CD1c-positive myeloid dendritic cell (primary cell): ENCODE measurements at regions not wholly inside any gene's neighbourhood (a gene's known extent, or its start where the extent isn't known, plus 50 kb on each side); places are given as distances from the start of the nearest gene placed in this dataset.

ENCODE experiments used
- DNase-seq: peaks from one replicate; pipeline ENCODE4 v3.0.0-alpha.2; 2016; ENCODE audit errors: extremely low spot score

DNA sequence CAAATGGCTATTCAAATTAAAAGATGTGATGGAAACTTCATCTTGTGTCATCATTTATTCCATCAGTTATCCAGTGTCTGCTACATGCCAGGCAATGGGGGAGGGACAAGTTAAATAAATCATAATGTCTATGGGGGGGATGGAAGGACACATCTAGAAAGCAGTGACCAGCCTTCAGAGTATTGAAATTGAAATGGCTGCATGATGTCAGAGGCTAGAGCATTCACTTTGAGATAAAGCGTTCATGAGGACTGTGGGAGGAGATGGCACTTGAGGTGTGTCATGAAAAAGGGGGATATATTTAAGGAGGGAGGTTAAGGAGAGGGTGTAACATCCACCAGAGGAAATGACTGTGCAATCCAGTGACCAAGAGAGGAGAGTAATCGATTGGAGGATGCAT is 50.6 kb downstream of the SLIT2 start:
- no peak for DNase-seq

DNA sequence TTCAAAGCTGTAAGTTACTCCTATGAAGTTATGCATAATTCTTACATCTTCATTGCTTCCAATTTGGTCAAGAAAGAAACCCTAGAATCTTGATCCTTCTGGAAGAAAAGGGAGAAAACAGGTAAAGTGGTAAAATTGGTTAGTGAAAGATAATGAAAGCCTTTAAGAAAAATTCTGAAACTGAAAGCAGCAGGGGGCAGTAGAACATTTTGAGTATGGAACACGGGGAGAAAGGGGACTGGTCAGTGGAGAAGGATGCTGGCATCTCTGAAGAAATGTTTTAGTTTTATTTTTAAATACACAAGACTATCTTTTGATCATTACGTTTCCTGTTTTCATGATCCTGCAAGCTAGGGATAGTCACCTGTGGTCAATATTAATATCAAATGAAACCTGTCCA is 54.3 kb downstream of the SLIT2 start:
- DNase-seq: no peak

DNA sequence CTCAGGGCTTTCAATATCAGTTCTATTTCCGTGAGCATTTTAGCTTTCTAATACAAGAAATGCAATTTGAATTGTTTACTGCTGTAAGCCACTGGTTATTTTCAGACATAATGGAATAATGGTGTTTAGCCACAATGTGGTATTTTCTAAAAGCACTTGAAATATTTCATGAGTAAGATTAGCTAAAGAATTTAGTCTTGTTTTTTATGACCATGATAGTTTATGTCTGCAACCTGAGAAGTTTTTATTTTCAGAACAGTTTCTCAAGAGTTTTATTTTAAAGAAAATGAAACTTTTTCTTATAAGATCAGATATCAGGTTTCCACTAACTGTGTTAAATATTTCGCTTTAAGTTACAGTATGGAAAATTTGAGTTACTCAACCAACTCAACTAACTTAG is 60.2 kb downstream of the SLIT2 start:
- DNase-seq: no peak

DNA sequence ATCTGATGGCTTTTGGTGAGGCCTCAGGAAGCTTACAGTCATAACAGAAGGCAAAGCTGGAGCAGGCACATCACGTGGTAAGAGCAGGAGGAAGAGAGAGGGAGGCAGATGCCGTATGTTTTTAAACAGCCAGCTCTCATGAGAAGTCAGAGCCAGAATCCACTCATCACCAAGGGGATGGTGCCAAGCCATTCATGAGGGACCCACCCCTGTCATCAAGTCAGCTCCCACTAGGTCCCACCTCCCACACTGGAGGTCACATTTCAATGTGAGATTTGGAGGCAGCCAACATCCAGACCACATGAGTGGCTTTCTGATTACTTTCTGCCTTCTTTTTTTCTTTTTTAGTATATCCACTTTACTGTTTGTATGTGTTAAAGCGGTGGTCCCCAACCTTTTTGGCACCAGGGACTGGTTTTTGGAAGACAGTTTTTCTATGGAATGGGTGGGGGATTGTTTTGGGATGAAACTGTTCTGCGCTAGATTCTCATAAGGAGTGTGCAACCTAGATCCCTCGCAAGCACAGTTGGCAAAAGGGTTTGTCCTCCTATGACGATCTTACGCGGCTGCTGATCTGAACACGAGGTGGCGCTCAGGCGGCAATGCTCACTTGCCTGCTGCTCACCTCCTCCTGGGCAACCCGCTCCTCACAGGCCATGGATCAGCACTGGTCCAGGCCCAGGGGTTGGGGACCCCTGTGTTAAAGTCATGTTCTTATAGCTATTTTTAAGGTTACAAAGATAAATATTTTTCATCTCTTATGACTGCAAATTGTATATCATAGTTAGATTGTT is 61.7 kb downstream of the SLIT2 start:
- no peak for DNase-seq

DNA sequence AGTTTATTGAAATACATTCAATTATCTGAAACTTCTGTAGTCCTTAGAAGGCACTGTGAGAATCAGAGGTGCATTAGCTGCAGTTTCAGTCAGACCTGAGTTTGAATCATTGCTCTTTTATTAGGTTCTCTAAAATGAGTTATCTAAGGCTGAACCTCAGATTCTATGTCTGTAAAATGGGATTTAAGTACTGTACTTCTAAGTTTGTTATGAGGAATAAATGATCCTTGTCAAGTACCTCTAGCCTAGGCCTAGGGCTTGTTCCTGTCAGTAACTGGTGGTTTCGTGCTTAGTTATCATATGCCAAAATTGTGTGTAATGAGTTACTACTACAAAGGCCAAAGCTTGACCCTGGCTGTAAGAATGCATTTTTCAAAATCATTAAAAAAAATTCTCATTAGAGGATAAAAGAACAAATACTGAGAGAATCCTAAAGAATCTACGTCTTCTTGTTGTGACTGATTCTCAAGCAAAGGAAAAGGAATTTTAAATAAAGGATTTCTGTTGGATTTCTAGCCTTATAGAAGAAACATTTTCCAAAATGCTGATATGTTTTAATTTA is 65.8 kb downstream of the SLIT2 start:
- no peak for DNase-seq

DNA sequence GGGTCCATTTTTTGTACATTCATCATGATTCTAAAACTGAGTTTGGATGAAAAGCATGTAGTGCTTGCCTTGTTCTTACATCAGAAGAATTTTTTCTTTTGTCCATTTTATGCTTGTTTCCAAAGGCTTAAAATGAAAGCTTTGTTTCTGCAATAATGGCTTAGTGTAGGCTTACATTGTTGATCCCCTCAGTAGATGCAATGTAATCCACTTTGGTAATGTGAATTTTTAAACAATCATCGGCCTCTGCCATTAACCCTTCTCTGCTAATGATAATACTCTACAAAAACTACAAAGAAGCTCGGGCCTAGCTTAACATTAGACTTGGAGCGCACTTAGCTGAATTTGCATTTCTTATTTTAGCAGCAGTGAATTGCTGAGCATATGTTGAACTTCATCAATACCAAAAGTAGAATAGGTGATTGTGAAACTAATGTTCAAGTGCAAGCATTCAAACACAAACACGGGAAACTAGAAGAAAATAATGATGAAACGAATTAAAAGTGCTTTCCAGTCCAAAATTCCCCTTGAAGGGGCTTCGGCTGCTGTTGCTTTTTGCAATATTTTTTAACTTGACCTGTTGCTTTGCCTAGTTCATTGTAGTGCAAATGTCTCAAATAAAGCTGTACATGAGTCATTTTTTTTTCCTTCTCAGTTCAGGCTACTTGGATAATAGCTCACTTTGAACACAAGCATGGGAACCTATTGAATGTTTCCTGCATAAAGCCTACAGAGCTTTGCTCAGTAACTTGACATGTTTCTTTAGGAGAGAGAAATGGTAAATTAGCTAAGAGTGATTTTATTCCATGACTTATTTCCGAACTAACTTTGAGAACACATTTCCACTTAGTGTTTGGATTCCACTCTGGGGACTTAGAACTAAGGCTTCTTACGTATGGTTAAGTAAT is 66.5 kb downstream of the SLIT2 start:
- DNase-seq: no peak

DNA sequence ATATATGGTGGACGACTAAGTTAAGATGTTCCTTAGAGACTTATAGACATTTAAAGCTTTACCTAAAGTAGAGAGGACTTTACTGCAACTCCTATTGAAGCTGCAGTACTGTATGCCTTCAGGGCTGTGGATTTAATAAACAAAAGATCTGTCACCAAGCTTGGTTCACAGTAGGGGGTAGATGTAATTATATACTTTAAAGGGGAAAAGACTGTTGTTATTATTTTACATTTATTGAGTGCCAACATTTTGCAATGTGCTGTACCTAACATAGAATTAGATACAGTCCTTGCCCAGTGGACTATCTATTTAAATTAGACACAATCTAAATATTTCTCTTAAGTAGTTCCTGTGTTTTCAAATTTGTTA is 67.2 kb downstream of the SLIT2 start:
- DNase-seq: no peak

DNA sequence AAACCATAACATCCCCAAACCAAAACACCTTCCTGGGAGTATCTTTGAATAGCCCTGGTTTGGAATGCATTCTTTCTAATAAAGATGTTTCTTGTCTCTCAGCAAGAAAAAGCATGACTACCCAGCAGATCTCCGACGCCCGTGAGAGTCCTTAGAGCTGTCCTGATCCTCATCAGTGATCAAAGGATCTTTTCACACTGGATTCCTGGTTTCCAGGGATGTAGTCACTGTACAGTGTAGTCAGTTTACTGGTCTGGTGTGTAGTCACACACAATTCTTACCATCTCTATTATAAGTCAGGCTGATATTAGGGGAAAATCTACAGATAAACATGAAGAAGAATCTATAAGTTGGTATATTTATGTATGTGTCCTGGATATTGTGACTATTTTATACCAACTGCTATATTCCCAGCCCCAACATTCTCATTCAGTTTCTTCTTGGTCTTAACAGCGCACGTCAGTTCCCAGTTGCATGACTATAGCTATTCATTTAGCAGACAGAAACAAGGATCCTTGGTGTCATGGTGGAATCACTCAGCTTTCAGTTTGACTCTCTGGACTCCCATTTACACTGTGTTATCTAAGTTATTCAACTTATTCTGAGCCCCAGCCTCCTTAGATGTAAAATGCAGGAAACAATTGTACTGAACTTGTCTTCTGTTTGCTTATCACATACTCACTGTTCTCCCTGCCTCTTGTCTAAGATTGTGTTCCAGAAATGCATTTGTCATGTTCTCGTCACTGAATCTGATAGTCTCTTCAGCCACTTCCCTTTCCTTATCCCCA is 68.3 kb downstream of the SLIT2 start:
- DNase-seq: no peak

DNA sequence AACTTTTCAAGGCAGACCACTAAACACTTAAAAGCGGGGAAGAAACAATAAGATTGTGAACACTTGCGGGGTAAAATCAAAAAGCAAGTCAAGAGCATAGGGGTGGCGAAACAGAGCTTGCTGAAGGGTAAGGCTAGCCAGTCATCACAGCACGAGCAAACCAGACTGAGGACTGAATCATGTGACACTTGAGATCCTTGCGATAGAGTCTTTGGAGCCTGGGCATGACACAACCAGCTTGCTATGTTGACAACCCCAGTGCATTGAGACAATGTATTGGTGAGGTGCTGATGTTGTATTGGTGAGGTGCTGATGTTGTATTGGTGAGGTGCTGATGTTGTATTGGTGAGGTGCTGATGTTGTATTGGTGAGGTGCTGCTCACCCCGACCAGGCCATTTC is 72.3 kb downstream of the SLIT2 start:
- DNase-seq: no peak

DNA sequence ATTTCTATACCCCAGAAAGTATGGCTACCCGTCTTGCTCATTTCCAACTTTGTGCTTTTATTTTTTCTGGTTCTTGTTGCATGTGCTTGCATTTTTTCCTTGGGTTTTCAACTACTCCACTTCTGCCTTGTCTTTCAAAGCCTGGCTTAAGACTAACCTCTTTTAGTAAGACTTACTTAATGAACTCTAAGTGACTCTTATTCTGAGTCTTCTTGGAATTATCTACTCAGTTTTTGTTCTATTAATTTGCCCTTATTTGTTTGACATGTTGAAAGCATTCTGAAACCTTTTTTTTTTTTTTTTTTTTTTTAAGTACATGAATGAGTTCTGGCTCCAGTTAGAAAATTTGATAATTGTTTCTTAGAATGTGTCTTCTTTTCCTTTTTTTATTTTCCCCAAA is 74.8 kb downstream of the SLIT2 start:
- DNase-seq: no peak

DNA sequence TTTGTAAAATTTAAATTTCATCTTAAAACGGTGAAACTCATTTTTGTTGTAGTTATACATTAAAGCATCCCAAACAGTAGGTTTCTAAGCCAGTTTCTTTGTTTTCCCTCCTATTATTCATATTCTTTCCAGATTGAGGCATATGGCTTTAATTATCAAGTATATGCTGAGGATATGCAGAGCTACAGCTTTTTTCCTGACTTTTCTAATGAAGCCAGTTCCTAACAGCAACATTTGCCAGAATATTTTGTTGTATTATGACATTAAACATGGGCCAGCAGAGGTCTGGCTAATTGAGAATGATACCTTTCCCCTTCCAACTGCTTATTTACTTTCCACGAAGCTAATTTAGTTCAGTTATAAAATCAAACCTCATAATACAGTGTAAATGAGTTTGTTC is 75.3 kb downstream of the SLIT2 start:
- no peak for DNase-seq

DNA sequence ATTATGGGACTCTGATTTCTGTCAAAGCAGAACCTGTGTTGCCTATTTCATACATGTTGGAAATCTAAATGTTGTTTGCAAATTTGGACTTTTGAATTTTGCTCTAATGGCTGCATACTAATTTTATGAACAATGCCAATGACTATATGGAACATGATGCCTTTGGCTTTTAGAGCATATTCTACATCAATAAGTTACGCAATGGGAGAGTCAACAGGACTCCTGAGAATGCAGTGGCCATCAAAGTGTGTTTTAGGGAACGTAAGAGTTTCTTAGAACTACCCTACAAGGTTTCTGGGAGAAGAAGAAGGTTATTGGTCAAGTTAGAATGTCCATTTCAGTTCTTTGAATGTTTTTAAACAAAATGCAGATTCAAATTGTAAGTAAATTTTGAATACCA is 76.1 kb downstream of the SLIT2 start:
- DNase-seq: no peak

DNA sequence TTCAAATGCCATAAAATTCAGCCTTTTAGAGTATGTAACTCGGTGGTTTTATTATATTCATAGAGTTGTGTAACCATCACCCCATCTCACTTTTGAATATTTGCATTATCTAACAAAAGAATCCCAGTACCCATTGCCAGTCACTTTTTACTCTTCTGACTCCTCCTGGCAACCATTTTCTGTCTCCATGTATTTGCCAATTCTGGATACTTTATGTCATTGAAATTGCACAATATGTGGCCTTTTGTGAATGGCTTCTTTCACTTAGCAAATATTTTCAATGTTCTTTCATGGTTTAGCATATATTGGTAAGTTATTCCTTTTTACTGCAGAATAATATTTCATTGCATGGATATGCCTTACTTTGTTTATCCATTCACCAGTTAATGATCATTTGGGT is 79.9 kb downstream of the SLIT2 start:
- DNase-seq: no peak

DNA sequence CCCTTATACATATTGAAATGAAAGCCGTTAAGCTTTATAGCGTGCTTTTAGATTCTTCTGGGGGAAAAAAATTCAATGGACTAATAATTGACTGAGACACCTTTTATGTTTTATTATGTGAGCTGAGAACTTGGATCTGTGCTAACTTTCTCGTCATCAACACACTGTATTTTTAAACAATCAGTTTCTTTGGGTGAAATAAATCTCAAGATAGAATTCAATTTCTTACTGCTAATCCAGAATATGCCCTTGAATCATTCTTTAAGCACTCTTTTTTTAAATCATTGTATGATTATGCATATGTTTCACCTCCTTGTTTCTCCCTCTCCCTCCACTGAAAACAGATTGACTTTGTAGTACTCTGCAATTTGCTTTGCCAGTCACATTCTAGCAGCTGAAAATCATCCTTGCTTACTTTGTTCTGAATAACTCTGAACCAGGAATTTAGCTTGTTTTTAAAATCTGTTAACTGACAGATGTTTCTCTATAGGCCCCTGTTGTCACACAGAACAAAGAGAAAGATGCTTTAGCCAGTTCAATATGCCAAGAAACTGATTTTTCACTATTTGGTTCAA is 81.5 kb downstream of the SLIT2 start:
- no peak for DNase-seq

DNA sequence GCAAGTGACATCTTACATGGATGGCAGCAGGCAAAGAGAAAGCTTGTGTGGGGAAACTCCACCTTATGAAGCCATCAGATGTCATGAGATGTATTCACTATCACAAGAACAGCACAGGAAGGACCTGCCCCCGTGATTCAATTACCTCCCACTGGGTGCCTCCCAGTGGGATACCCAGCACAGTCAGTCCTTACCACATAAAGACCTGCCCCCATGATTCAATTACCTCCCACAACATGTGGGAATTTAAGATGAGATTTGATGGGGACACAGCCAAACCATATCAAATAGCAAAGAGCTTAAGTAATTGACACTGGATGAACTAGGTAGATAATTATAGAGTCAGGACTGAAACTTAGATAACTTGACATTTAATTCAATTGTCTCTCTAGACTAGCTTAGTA is 85.6 kb downstream of the SLIT2 start:
- no peak for DNase-seq

DNA sequence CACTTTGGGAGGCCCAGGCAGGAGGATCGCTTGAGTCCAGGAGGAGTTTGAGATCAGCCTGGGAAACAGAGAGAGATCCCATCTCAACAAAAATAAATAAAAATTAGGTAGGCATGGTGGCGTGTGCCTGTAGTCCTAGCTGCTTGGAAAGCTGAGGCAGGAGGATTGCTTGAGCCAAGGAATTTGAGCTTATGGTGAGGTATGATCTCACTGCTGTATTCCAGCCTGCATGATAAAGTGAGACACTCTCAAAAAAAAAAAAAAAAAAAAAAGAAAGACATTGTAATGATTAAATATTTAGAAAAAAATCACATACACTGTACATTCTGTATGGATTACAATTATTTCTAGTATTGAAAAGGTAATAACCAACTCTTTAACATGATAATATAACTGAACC is 87.1 kb downstream of the SLIT2 start:
- no peak for DNase-seq

DNA sequence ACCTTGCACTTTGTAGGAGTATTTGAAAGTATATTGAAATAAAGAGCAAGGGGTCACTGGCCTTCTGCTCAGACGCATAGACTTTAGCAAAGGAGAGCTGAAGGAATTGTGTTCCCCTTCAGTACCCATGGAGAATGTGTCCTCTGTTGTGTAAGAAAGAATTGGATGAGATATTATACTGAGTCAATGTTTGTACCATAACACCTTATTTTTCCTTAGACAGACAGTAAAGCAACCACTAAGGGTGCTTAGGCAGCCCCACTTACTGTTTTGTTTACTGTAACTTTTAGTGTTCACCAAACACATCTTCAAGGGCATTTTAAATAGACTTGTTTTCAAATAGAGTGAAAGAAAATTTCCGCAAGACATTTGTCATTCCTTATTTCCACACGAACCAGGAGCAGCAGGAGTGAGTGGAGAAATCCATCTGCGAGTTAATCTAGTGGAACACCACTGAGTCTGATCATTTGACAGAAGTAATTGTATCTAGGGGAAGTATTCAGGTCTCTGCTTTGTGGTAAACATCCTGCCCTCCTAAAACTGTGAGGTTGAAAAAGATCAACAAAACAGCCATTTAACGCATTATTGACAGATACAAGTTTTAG is 89.5 kb downstream of the SLIT2 start:
- no peak for DNase-seq

DNA sequence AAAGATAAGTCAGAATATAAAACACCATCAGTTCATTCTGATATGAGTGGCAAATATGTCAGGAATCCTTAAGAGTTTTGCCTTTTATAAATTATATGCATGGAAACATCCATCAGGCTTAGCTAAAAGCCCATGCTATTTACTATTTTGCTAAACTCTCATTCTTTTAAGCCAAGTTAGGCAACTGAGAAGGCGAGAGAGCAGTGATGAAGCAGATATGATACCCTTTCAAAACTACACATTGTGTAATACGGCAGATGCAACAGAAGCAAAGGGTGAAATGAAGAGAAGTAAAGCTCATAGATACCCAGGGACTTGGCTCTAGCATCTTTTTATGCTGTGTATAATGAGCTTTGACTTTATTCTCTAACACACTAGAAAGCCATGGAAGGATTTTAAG is 95.8 kb downstream of the SLIT2 start:
- no peak for DNase-seq

DNA sequence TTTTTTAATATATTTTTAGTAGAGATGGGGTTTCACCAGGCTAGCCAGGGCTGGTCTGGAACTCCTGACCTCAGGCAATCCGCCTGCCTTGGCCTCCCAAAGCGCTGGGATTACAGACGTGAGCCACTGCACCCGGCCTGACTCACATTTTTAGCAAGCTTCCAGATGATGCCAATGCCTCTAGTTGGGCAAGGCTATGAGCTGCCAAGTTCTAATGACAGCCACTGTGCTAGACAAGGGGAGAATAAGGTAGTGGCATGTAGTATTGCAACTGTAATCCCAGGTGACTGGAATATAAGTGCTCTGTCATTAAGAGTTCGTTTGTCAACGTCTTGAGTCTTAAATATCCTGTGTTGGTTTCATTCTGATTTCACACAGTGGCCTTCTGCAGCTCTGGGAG is 96.7 kb downstream of the SLIT2 start:
- no peak for DNase-seq

DNA sequence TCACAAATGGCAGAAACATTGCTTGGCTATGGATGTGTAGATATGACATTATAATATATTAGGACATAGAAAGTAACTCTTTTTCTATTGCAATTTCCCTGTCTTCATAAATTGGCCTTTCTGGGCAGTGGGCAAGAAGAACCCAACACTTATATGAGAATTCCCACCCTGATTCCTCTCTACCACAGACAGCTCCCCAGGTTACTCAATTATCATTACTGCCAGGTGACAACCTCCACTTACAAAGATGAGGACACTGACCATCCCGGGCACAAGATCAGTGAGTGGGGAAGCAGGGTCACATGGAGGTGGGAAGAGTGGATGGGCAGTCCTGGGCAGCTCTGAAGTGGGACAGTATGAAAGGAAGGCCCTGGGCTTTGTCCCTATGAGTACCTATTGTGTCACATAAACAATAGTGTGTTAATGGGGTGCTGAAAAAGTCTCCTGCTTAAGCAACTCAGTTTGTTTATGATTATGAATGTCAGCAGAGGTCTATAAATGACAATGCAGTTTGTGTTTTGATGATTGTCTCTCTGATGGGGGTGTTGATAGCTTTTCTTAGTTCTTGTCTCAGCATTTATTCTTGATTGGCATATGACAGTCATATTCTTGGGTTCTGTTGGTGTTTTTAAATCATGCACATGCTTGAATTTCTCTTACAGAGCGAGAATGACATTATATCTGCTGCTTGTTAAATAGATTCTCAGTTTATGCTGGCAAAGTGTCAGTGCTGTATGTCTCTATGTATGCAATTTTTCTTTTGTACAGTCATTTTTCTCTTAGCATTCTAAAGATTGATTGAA is 99.9 kb downstream of the SLIT2 start:
- DNase-seq: no peak

DNA sequence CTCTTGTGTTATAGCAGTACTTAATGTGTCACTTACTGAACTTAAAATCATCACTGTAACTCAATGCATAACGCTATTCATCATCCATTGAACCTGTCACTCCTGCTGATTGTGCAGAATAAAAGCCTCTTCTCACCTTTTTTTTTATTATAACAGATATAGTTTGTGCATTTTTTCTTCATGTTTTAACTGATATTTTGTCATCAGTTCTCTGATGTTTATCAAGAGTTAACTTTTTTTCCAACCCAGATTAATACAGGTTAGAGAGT is 100.4 kb downstream of the SLIT2 start:
- DNase-seq: no peak
